ENCODE measurements at regions not wholly inside any gene's neighbourhood (a gene's known extent, or its start where the extent isn't known, plus 50 kb on each side); places are given as distances from the start of the nearest gene placed in this dataset.

DNA sequence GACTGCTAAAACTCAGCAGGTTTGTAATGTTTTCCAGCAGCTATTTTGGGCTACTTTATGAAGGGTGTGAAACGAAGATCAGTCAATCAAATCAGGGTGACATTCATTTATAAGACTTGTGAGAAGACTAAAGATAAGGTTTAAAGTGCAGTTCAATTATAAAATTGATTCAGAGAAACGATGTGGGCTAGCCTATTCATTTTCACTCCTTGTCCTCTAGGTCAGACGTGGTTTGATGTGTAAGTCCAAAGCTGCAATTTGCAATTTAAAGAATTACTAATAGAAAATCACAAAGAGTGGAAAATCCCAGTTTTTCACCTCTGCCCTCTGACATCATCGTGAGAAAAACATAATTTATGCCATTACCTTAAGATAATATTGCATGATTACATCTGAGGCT lies 243.5 kb upstream of the NOVA1 start:
- H3K4me1 ChIP-seq = no peaks in the 10 kb centered on the region
- H3K9me3 ChIP-seq = no peaks in the 10 kb centered on the region
- H3K4me3 ChIP-seq (ENCODE audit: low read depth, low read length) = no peak overlapping the region
- H3K27me3 ChIP-seq = no peaks in the 10 kb centered on the region
- TF ChIP-seq, protein P1, sequence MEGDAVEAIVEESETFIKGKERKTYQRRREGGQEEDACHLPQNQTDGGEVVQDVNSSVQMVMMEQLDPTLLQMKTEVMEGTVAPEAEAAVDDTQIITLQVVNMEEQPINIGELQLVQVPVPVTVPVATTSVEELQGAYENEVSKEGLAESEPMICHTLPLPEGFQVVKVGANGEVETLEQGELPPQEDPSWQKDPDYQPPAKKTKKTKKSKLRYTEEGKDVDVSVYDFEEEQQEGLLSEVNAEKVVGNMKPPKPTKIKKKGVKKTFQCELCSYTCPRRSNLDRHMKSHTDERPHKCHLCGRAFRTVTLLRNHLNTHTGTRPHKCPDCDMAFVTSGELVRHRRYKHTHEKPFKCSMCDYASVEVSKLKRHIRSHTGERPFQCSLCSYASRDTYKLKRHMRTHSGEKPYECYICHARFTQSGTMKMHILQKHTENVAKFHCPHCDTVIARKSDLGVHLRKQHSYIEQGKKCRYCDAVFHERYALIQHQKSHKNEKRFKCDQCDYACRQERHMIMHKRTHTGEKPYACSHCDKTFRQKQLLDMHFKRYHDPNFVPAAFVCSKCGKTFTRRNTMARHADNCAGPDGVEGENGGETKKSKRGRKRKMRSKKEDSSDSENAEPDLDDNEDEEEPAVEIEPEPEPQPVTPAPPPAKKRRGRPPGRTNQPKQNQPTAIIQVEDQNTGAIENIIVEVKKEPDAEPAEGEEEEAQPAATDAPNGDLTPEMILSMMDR (IDR thresholded peaks at IDR 0.05; ENCODE audit: low read depth, low read length) = no peak
- DNase-seq = no peak
- H3K36me3 ChIP-seq = no peaks in the 10 kb centered on the region

GRCh38 chr14:26841920-26842741 lies 244.3 kb upstream of the NOVA1 start:
- H3K27me3 ChIP-seq = no peaks in the 10 kb centered on the region
- H3K36me3 ChIP-seq = no peaks in the 10 kb centered on the region
- TF ChIP-seq, protein P1 (IDR thresholded peaks at IDR 0.05; ENCODE audit: low read depth, low read length) = no peak
- no peaks in the 10 kb centered on the region for H3K9me3 ChIP-seq
- DNase-seq = no peak
- no peak overlapping the region for H3K4me3 ChIP-seq (ENCODE audit: low read depth, low read length)
- H3K4me1 ChIP-seq = no peaks in the 10 kb centered on the region

- no peak overlapping the region for H3K4me3 ChIP-seq (ENCODE audit: low read depth, low read length)
- TF ChIP-seq, protein P1 (IDR thresholded peaks at IDR 0.05; ENCODE audit: low read depth, low read length) = no peak
- no peaks in the 10 kb centered on the region for H3K27me3 ChIP-seq
- no peaks in the 10 kb centered on the region for H3K9me3 ChIP-seq
- no peak for DNase-seq
- H3K4me1 ChIP-seq = no peaks in the 10 kb centered on the region
- H3K36me3 ChIP-seq = no peaks in the 10 kb centered on the region
Observed at GRCh38 chr14:26845151-26845818, 247.5 kb upstream of the NOVA1 start.

GRCh38 chr14:26846388-26846787 lies 248.6 kb upstream of the NOVA1 start:
- TF ChIP-seq, protein P1 (IDR thresholded peaks at IDR 0.05; ENCODE audit: low read depth, low read length) = no peak
- Histone ChIP-seq H3K4me1 (no peaks in the 10 kb centered on the region), H3K27me3 (no peaks in the 10 kb centered on the region), H3K4me3 (ENCODE audit: low read depth, low read length) (no peak overlapping the region), H3K9me3 (no peaks in the 10 kb centered on the region), H3K36me3 (no peaks in the 10 kb centered on the region)
- DNase-seq = no peak

DNA sequence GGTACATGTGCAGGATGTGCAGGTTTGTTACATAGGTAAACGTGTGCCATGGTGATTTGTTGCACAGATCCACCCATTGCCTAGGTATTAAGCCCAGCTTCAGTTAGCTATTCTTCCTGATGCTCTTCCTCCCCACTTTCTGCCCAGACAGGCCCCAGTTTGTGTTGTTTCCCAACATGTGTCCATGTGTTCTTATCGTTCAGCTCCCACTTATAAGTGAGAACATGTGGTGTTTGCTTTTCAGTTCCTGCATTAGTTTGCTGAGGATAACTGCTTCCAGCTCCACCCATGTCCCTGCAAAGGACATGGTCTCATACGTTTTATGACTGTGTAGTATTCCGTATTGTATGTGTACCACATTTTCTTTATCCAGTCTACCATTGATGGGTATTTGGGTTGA lies 251.7 kb upstream of the NOVA1 start:
- no peaks in the 10 kb centered on the region for H3K9me3 ChIP-seq
- no peaks in the 10 kb centered on the region for H3K27me3 ChIP-seq
- DNase-seq = no peak
- H3K4me1 ChIP-seq = no peaks in the 10 kb centered on the region
- no peaks in the 10 kb centered on the region for H3K36me3 ChIP-seq
- H3K4me3 ChIP-seq (ENCODE audit: low read depth, low read length) = no peak overlapping the region
- TF ChIP-seq, protein P1 (IDR thresholded peaks at IDR 0.05; ENCODE audit: low read depth, low read length) = no peak

DNA sequence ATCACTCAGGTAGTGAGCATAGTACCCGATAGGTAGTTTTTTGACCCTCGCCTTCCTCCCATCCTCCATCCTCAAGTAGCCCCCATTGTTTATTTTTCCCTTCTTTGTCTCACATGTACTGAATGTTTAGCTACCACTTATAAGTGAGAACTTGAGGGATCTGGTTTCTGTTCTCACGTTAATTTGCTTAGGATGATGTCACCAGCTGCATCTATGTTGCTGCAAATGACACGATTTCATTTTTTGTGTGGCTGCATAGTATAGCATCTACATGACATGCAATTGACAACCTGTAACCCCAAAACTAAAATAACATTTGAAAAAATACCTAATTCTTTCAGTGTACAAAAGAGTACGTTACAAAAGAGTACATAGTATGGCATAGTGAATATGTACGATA lies 254.0 kb upstream of the NOVA1 start:
- TF ChIP-seq, protein P1 (IDR thresholded peaks at IDR 0.05; ENCODE audit: low read depth, low read length) = no peak
- H3K27me3 ChIP-seq = no peaks in the 10 kb centered on the region
- no peak for DNase-seq
- H3K4me1 ChIP-seq = no peaks in the 10 kb centered on the region
- no peak overlapping the region for H3K4me3 ChIP-seq (ENCODE audit: low read depth, low read length)
- H3K9me3 ChIP-seq = no peaks in the 10 kb centered on the region
- no peaks in the 10 kb centered on the region for H3K36me3 ChIP-seq
